ENCODE measurements at regions not wholly inside any gene's neighbourhood (a gene's known extent, or its start where the extent isn't known, plus 50 kb on each side); places are given as distances from the start of the nearest gene placed in this dataset.

- DNase-seq, result no peak
Measured at GRCh38 chr3:130263708-130264107, 81.8 kb upstream of the COL6A5 start.

- DNase-seq, result no peak
Measured at GRCh38 chr3:130266817-130267216, 78.7 kb upstream of the COL6A5 start.

- DNase-seq, result peak; percentile 17
Measured at GRCh38 chr3:130276203-130276803, 69.2 kb upstream of the COL6A5 start.

GRCh38 chr3:130288670-130289069 lies 56.8 kb upstream of the COL6A5 start:
- no peak for DNase-seq

- DNase-seq, result no peak
Measured at GRCh38 chr3:130291148-130291547, 54.3 kb upstream of the COL6A5 start.

GRCh38 chr3:130293247-130293646 lies 52.2 kb upstream of the COL6A5 start:
- DNase-seq, result no peak
